Brain microvascular endothelial cell (primary cell): ENCODE measurements at regions not wholly inside any gene's neighbourhood (a gene's known extent, or its start where the extent isn't known, plus 50 kb on each side); places are given as distances from the start of the nearest gene placed in this dataset.

Experiments
- DNase-seq: peaks from one replicate; pipeline ENCODE4 v3.0.0-alpha.2; 2020
- H3K27ac ChIP-seq: fragments of 250-450 bp; sonication (Bioruptor Pico); 2 replicates; pipeline ENCODE4 v1.5.1; 2020; ENCODE audit warnings: mild to moderate bottlenecking, moderate library complexity
- H3K27me3 ChIP-seq: fragments of 250-450 bp; sonication (Bioruptor Pico); replicated peaks from 2 replicates; pipeline ENCODE4 v1.5.1; 2020; ENCODE audit warnings: mild to moderate bottlenecking
- H3K36me3 ChIP-seq: fragments of 250-450 bp; sonication (Bioruptor Pico); replicated peaks from 2 replicates; pipeline ENCODE4 v1.5.1; 2020; ENCODE audit warnings: mild to moderate bottlenecking
- H3K4me3 ChIP-seq: 2 replicates; pipeline ENCODE4 v1.5.1; 2011; ENCODE audit warnings: low read depth, mild to moderate bottlenecking, control low read depth, low read length, moderate library complexity
- in situ Hi-C: cut with HindIII; loops from 2 replicates; pipeline ENCODE4 v1.10.0; 2017; ENCODE audit warnings: low sequenced_read_pairs, low pct_ligation_motif_present
- TF ChIP-seq, protein P1 (sequence below): IDR thresholded peaks from 2 replicates; pipeline ENCODE4 v1.5.1; 2011; ENCODE audit warnings: low read depth, mild to moderate bottlenecking, moderate library complexity, low read length, control low read depth, inconsistent platforms; ENCODE audit errors: missing control alignments

DNA sequence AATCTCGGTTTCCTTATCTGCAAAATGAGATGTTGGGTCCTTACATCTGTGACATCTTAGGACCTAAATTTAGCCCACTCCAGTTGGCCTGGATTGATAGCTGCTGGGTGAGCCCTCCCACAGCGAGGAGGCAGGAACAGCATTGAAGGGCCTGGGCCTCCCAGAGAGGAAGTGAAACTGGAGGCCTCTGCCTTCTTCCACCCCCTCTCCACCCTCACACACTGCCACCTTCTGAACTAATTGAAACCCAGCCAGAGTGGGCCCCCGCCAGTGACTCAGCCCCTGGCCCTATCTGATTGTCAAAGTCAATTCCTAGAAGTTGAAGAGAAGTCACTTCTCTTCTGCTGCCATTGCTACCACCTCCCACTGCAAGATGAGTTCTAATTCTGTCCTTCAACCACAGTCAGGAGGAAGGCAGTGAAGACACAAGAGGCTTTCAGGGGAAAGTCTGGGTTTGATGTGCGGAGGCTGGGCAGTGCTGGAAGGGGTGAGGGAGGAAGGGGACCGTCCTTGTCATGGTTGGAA lies 55.2 kb upstream of the NEK6 start:
- TF ChIP-seq, protein P1, sequence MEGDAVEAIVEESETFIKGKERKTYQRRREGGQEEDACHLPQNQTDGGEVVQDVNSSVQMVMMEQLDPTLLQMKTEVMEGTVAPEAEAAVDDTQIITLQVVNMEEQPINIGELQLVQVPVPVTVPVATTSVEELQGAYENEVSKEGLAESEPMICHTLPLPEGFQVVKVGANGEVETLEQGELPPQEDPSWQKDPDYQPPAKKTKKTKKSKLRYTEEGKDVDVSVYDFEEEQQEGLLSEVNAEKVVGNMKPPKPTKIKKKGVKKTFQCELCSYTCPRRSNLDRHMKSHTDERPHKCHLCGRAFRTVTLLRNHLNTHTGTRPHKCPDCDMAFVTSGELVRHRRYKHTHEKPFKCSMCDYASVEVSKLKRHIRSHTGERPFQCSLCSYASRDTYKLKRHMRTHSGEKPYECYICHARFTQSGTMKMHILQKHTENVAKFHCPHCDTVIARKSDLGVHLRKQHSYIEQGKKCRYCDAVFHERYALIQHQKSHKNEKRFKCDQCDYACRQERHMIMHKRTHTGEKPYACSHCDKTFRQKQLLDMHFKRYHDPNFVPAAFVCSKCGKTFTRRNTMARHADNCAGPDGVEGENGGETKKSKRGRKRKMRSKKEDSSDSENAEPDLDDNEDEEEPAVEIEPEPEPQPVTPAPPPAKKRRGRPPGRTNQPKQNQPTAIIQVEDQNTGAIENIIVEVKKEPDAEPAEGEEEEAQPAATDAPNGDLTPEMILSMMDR = no peak
- H3K36me3 ChIP-seq = no peaks in the 10 kb centered on the region
- peaks cover 7% of the 10 kb centered on the region for H3K27me3 ChIP-seq
- in situ Hi-C loops = no loop called here
- H3K27ac ChIP-seq = no peak overlapping the region
- H3K4me3 ChIP-seq = no peak overlapping the region
- DNase-seq = no peak

DNA sequence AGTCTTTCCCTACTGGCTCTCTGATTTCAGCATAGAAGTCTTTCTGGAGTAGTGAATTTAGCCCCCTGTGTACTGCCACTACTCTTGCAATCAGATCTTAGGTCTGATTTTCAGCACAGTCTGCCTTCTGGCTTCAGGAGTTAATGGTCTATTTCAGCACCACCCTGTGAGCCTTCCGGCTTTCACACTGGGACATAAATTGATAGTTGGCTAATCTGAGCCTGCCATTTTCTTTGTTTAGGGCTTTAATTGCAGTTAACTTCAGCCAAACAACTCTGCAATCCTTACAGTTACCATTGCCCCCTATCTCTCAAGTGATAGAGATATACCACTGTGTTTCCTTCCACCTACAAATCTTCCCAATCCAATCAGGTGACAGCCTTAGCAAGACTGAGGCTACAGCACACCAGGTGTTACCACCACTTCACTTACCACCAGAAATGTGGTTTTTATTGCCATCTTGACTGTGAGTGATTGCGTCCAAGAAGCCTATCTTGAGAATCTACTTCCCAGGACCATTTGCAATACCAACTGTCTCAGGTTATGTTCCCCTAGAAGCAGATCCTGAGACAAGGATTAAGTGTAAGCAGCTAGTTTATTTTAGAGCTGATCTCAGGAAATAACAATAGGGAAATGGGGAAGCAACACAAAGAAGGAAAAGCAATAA lies 51.9 kb upstream of the NEK6 start:
- Histone ChIP-seq H3K27ac (no peak overlapping the region), H3K27me3 (peaks cover 7% of the 10 kb centered on the region), H3K4me3 (no peak overlapping the region), H3K36me3 (no peaks in the 10 kb centered on the region)
- in situ Hi-C loops = no loop called here
- TF ChIP-seq, protein P1 = no peak
- DNase-seq = no peak

DNA sequence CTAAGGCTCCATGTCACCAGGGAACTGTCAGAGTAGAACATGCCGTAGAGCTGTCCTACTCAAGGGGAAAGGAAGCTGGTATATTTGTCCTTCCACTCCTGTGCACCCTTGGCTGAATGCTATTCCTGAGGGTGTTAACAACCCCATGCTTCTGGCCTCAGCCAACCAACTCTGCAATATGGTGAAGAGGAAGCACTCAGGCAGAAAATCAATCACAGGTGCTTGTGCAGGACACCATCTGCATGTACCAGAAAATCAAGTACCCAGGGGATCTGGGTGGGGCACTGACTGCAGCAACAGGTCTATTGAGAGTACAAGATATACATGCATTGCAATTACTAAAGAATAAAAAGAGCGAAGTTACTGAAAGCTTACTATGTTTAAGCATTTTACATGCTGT lies 51.4 kb upstream of the NEK6 start:
- DNase-seq = no peak
- no peak overlapping the region for H3K27ac ChIP-seq
- H3K27me3 ChIP-seq = peaks cover 7% of the 10 kb centered on the region
- H3K4me3 ChIP-seq = no peak overlapping the region
- in situ Hi-C loops = no loop called here
- TF ChIP-seq, protein P1 = no peak
- no peaks in the 10 kb centered on the region for H3K36me3 ChIP-seq
